ENCODE measurements at regions not wholly inside any gene's neighbourhood (a gene's known extent, or its start where the extent isn't known, plus 50 kb on each side); places are given as distances from the start of the nearest gene placed in this dataset.
"Not testable (repeated sequence)": the region's sequence is repeated elsewhere in the genome, so short reads cannot be mapped to it uniquely, and the experiment has no call there.

DNA sequence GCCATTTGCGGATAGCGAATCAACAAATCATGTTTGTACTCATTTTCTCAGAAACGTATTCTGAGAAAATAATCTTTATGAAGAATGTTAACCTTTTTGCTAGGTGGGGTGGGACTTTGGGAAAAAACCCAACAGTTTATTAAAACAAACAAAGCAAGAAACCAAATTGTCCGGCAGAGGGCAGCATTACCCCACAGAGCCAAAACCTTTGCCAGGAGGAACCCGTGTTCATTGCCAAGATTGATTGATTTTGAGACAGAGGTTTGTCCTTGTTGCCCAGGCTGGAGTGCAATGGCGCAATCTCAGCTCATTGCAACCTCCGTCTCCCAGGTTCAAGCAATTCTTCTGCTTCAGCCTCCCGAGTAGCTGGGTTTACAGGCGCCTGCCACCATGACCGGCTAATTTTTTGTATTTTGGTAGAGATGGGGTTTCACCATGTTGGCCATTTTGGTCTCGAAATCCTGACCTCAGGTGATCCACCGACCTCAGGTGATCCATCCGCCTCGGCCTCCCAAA is 70.8 kb upstream of the RHOU start:
- no peak overlapping the region for H3K27ac ChIP-seq (ENCODE audit: low read depth in 1 of 2, low read length in 2 of 2)

DNA sequence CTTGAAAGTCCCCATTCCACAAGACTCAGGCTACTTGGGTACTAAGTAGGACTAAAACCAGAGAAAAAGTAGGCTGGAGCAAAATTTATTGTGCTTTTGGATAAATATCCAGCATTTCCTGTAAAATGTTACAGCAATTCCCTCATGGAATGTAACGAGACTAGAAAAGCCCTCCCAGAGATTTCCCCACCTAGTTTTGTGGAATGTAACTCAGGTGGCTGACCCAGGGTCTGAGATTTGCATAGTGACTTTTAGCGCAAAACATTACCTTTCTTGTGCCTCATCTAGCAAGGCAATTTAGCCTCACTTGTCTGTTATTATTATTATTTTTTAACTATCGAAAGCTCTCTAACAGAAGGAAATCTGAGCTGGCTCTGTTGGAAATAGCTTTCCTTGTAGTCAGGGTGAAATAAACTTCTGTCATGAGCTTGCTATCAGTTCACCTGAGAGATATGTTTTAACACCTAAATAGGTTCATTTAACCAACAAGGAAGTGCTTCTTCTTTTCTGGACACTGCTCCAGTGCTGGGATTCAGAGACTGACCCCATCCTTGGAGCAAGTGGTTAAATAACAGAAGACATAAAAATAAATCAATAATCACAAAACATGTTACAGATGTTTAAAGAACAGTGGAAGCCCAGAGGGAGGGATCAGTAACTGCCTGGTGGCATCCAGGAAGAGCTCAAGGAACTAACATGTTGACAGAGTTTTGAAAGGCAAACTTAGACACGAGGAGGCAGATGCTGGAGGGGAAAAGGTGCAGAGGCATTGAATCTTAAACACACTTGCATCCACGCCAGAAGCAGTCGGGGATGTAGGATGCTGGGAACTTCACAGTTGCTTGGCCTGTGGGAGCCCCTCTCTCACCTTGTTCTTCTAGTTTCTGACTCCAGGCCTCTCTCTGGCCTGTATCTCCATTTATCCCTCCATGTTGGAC is 68.3 kb upstream of the RHOU start:
- Histone ChIP-seq H3K27me3 (ENCODE audit: control insufficient read depth in 1 of 2, insufficient read depth in 2 of 2, low read length in 1 of 2) (no peaks in the 10 kb centered on the region), H3K9me3 (ENCODE audit: control insufficient read depth, low read length) (no peaks in the 10 kb centered on the region), H3K4me1 (ENCODE audit: control insufficient read depth in 1 of 2, insufficient read depth in 2 of 2, low read length in 2 of 2) (peaks cover 4 to 5% of the 10 kb centered on the region in 2 donors), H3K36me3 (ENCODE audit: control insufficient read depth in 1 of 2, insufficient read depth in 2 of 2, low read length in 1 of 2) (no peaks in the 10 kb centered on the region), H3K4me3 (ENCODE audit: low read length in 2 of 2) (no peak overlapping the region), H3K27ac (ENCODE audit: low read depth in 1 of 2, low read length in 2 of 2) (peak overlapping the region in 1 of 2 donors; percentile 74)
- intact Hi-C loops (cut with DNase I), result loop anchor here (5.0 kb wide), 4 partner anchors 65 to 560 kb away; no protein-coding TSS in a partner anchor
- 86 to 88% methylated on average over 6 of the region's 6 CpGs for WGBS, 2 donors
- no peak for DNase-seq
- no peak for ATAC-seq (ENCODE audit: low FRiP score)

More for the DNA sequence above, 70.8 kb upstream of the RHOU start:
- no peak overlapping the region for H3K4me3 ChIP-seq (ENCODE audit: low read length in 2 of 2)
- no peaks in the 10 kb centered on the region for H3K27me3 ChIP-seq (ENCODE audit: control insufficient read depth in 1 of 2, insufficient read depth in 2 of 2, low read length in 1 of 2)
- no peaks in the 10 kb centered on the region for H3K9me3 ChIP-seq (ENCODE audit: control insufficient read depth, low read length)
- ATAC-seq (ENCODE audit: low FRiP score) (peak; percentile 65), DNase-seq (peak; percentile 81 to 88)
- no peaks in the 10 kb centered on the region for H3K36me3 ChIP-seq (ENCODE audit: control insufficient read depth in 1 of 2, insufficient read depth in 2 of 2, low read length in 1 of 2)
- intact Hi-C loops (cut with DNase I), result loop anchor here (2.0 to 5.0 kb wide), 2 partner anchors 492 to 593 kb away; no protein-coding TSS in a partner anchor
- H3K4me1 ChIP-seq (ENCODE audit: control insufficient read depth in 1 of 2, insufficient read depth in 2 of 2, low read length in 2 of 2), result peaks cover 0 to 2% of the 10 kb centered on the region in 2 donors
- 41 to 47% methylated on average over 14 of the region's 14 CpGs for WGBS, 2 donors

DNA sequence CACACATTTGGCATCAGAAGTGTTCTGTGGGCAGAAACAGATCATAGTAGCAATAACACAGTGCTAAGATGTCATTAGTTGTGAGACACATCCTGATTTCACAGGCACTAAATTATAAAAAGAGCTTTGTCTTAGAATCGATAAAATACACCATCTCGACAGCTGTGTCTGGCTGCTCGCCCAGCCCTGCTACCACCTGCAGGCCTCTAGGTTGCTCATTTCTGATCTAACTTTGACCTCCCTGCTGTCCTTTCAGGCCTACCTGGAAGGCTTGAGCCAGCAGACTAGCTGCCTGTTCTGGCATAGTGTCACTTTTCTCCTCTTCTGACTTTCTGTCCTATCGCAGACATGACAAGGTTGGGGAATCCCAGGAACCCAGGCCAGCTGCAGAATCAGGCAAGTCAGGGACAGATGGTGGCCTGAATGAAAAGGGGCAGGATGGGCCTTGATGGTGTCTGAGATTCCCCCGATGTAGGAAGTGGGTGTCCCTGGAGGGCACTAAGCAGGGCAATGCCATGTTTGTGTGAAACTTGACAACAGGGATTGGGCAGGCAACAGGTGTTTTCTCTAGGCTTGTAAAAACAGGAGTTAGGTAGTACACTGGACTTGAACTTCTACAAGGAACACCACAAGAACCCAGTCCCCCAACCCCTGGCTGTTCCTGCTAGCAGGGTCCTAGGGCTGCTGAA is 66.6 kb upstream of the RHOU start:
- ATAC-seq (ENCODE audit: low FRiP score) (no peak), DNase-seq (no peak)
- Histone ChIP-seq H3K9me3 (ENCODE audit: control insufficient read depth, low read length) (no peaks in the 10 kb centered on the region), H3K4me1 (ENCODE audit: control insufficient read depth in 1 of 2, insufficient read depth in 2 of 2, low read length in 2 of 2) (peaks cover 4 to 5% of the 10 kb centered on the region in 2 donors), H3K27ac (ENCODE audit: low read depth in 1 of 2, low read length in 2 of 2) (peak overlapping the region; percentile 63 to 87), H3K4me3 (ENCODE audit: low read length in 2 of 2) (no peak overlapping the region), H3K36me3 (ENCODE audit: control insufficient read depth in 1 of 2, insufficient read depth in 2 of 2, low read length in 1 of 2) (no peaks in the 10 kb centered on the region), H3K27me3 (ENCODE audit: control insufficient read depth in 1 of 2, insufficient read depth in 2 of 2, low read length in 1 of 2) (no peaks in the 10 kb centered on the region)
- 69 to 70% methylated on average over 5 of the region's 5 CpGs for WGBS, 2 donors
- intact Hi-C loops (cut with DNase I), result loop anchor here (2.0 to 5.0 kb wide), 5 partner anchors 64 to 559 kb away; no protein-coding TSS in a partner anchor

DNA sequence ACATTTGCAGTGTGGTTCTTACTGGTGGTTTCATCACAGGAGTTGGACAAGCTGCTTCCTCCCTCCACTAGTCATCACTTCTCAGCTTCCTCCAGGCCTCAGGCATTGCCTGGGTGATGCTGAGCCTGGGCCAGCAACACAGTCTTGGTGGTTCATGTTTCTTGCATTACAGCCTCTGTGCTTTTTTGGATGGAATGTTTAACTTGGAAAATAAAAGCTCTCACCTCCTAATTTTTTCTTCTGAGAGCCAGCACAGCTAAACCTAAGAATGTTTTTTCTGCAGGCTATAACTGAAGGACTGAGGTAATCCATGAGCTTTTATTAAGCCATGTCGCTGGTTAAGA is 66.1 kb upstream of the RHOU start:
- no peaks in the 10 kb centered on the region for H3K27me3 ChIP-seq (ENCODE audit: control insufficient read depth in 1 of 2, insufficient read depth in 2 of 2, low read length in 1 of 2)
- no peak overlapping the region for H3K4me3 ChIP-seq (ENCODE audit: low read length in 2 of 2)
- peaks cover 4 to 5% of the 10 kb centered on the region in 2 donors for H3K4me1 ChIP-seq (ENCODE audit: control insufficient read depth in 1 of 2, insufficient read depth in 2 of 2, low read length in 2 of 2)
- ATAC-seq (ENCODE audit: low FRiP score) (peak; percentile 89), DNase-seq (peak; percentile 84 to 87)
- H3K9me3 ChIP-seq (ENCODE audit: control insufficient read depth, low read length), result no peaks in the 10 kb centered on the region
- peak overlapping the region in 1 of 2 donors; percentile 68 for H3K27ac ChIP-seq (ENCODE audit: low read depth in 1 of 2, low read length in 2 of 2)
- H3K36me3 ChIP-seq (ENCODE audit: control insufficient read depth in 1 of 2, insufficient read depth in 2 of 2, low read length in 1 of 2), result no peaks in the 10 kb centered on the region
- intact Hi-C loops (cut with DNase I), result loop anchor here (2.0 to 5.0 kb wide), 5 partner anchors 63 to 558 kb away; no protein-coding TSS in a partner anchor
- 5 to 9% methylated on average over 1 of the region's 1 CpG for WGBS, 2 donors

DNA sequence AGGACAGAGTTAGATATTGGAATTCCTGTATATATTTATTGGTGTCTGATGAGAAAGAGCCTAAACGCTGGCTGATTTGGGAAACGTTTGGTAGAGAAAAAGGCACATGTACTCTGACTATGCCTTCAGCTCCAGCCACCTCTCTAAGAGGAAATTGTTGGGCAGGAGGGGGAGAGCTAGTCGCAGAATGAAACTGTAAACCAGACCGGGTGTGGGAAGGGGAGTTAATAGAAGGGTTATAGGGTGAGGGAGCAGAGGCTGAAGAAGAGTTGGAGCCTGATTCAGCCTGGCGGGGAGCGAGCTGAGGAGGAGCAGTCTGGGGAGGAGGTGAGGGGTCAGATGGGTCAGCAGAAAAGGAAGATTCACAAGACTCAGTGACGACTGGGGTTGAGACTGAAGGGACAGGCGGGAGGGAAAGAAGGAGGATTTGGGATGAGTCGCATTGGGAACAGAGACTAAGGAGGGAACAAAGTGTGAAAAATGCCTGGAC is 54.2 kb upstream of the RHOU start:
- DNase-seq; H3K4me1 ChIP-seq (ENCODE audit: control insufficient read depth in 1 of 2, insufficient read depth in 2 of 2, low read length in 2 of 2); ATAC-seq (ENCODE audit: low FRiP score); H3K36me3 ChIP-seq (ENCODE audit: control insufficient read depth in 1 of 2, insufficient read depth in 2 of 2, low read length in 1 of 2); intact Hi-C loops (cut with DNase I); H3K27me3 ChIP-seq (ENCODE audit: control insufficient read depth in 1 of 2, insufficient read depth in 2 of 2, low read length in 1 of 2); H3K27ac ChIP-seq (ENCODE audit: low read depth in 1 of 2, low read length in 2 of 2); H3K4me3 ChIP-seq (ENCODE audit: low read length in 2 of 2); H3K9me3 ChIP-seq (ENCODE audit: control insufficient read depth, low read length): not testable (repeated sequence)
- 79 to 87% methylated on average over 9 of the region's 9 CpGs for WGBS, 2 donors

DNA sequence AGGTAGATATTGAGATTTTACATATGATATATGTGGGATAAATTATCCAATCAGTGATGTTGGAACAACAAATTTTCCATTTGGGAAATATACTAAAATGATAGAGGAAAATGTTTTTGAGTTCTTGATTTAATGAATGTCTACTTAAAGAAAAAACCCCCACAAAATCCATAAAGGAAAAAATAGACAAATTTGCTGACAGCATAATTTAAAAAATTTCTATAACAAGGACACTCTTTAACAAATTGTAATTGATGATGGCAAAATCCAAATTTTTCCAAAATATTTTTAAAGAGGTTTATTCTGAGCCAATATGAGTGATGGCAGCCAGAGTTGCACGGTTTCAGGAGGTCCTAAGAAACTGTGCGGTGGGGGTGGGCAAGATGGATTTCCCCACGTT is 51.9 kb upstream of the RHOU start:
- no peaks in the 10 kb centered on the region for H3K9me3 ChIP-seq (ENCODE audit: control insufficient read depth, low read length)
- no peaks in the 10 kb centered on the region for H3K36me3 ChIP-seq (ENCODE audit: control insufficient read depth in 1 of 2, insufficient read depth in 2 of 2, low read length in 1 of 2)
- DNase-seq, result no peak
- ATAC-seq (ENCODE audit: low FRiP score), result no peak
- no peak overlapping the region for H3K27ac ChIP-seq (ENCODE audit: low read depth in 1 of 2, low read length in 2 of 2)
- H3K4me3 ChIP-seq (ENCODE audit: low read length in 2 of 2), result no peak overlapping the region
- no peaks in the 10 kb centered on the region for H3K4me1 ChIP-seq (ENCODE audit: control insufficient read depth in 1 of 2, insufficient read depth in 2 of 2, low read length in 2 of 2)
- WGBS, 2 donors, result 95 to 97% methylated on average over 3 of the region's 3 CpGs
- no peaks in the 10 kb centered on the region for H3K27me3 ChIP-seq (ENCODE audit: control insufficient read depth in 1 of 2, insufficient read depth in 2 of 2, low read length in 1 of 2)
- intact Hi-C loops (cut with DNase I), result no loop called here

DNA sequence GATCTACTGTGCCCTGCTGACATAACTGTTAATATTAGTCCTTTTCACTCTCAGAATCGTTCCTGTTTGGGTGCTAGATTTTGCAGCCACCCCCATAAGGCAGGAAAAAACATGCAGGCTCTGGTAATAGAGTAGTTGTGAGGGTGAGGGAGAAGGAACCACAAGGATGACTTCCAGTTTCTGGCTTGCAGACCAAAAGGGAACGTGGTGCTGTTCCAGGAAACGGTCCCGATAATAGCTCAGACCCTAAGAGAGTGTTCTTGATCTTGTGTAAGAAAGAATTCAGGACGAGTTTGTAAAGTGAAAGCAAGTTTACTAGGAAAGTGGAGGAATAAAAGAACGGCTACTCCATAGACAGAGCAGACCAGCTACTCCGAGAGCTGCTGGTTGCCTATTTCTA is 50.7 kb upstream of the RHOU start:
- peak overlapping the region; percentile 52 to 83 for H3K27ac ChIP-seq (ENCODE audit: low read depth in 1 of 2, low read length in 2 of 2)
- no peaks in the 10 kb centered on the region for H3K36me3 ChIP-seq (ENCODE audit: control insufficient read depth in 1 of 2, insufficient read depth in 2 of 2, low read length in 1 of 2)
- no peaks in the 10 kb centered on the region for H3K9me3 ChIP-seq (ENCODE audit: control insufficient read depth, low read length)
- H3K27me3 ChIP-seq (ENCODE audit: control insufficient read depth in 1 of 2, insufficient read depth in 2 of 2, low read length in 1 of 2), result no peaks in the 10 kb centered on the region
- no peak for DNase-seq
- H3K4me1 ChIP-seq (ENCODE audit: control insufficient read depth in 1 of 2, insufficient read depth in 2 of 2, low read length in 2 of 2), result no peaks in the 10 kb centered on the region
- 19 to 22% methylated on average over 7 of the region's 7 CpGs for WGBS, 2 donors
- H3K4me3 ChIP-seq (ENCODE audit: low read length in 2 of 2), result no peak overlapping the region
- intact Hi-C loops (cut with DNase I), result no loop called here
- peak; percentile 71 for ATAC-seq (ENCODE audit: low FRiP score)

DNA sequence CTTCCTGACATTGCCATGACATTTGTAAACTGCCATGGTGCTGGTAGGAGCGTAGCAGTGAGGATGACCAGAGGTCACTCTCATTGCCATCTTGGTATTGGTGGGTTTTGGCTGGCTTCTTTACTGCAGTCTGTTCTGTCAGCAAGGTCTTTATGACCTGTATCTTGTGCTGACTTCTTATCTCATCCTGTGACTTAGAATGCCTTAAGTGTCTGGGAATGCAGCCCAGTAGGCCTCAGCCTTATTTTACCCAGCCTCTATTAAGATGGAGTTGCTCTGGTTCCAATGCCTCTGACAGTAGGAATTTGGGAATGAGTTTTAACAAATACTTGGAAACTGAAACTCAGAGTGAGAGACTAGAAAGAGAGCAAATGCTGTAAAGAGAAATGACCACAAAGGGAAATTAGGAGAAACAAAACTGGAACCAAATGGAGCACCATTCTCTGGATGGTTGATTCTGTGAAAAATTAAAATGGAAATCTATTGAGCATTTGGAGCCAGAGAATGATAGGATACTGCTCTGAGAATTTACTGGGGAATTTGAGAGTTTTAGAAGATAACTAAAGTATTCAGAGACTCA is 50.1 kb upstream of the RHOU start:
- intact Hi-C loops (cut with DNase I), result no loop called here
- 24 to 41% methylated on average over 1 of the region's 1 CpG for WGBS, 2 donors
- Histone ChIP-seq H3K4me3 (ENCODE audit: low read length in 2 of 2) (no peak overlapping the region), H3K4me1 (ENCODE audit: control insufficient read depth in 1 of 2, insufficient read depth in 2 of 2, low read length in 2 of 2) (no peaks in the 10 kb centered on the region), H3K36me3 (ENCODE audit: control insufficient read depth in 1 of 2, insufficient read depth in 2 of 2, low read length in 1 of 2) (no peaks in the 10 kb centered on the region), H3K27me3 (ENCODE audit: control insufficient read depth in 1 of 2, insufficient read depth in 2 of 2, low read length in 1 of 2) (no peaks in the 10 kb centered on the region), H3K9me3 (ENCODE audit: control insufficient read depth, low read length) (no peaks in the 10 kb centered on the region), H3K27ac (ENCODE audit: low read depth in 1 of 2, low read length in 2 of 2) (peak overlapping the region; percentile 52 to 83)
- no peak for DNase-seq
- no peak for ATAC-seq (ENCODE audit: low FRiP score)
